ENCODE measurements at regions not wholly inside any gene's neighbourhood (a gene's known extent, or its start where the extent isn't known, plus 50 kb on each side); places are given as distances from the start of the nearest gene placed in this dataset.

DNA sequence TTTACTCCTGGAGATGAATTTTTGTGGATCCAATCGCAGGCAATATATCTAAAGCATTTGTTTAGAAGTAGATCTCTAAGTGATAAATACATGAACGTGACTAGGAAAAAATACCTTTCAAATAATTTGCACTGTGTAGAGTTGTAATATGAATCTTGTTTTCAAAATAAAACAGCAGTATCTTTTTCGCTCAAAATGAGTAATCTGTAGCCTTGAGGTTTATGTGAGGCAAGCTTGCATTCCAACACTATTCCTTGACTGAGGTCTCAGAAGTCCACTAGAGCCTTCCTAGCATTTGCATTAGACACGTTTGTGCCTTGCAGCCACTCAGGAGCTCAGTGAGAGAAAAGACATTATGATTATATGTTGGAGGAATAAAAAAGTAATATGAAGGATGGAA is 138.3 kb upstream of the ROBO1 start:
- in situ Hi-C loops (cut with MboI) = no loop called here
- Histone ChIP-seq H3K4me1 (replicated peaks in 1 of 2; ENCODE audit: control insufficient read depth in 2 of 2, insufficient read depth in 2 of 2, low read length in 2 of 2) (no peaks in the 10 kb centered on the region), H2AFZ (ENCODE audit: low read depth, low read length) (no peak overlapping the region), H3K79me2 (ENCODE audit: control insufficient read depth, insufficient read depth, low read length) (no peaks in the 10 kb centered on the region), H4K20me1 (replicated peaks; ENCODE audit: control insufficient read depth, insufficient read depth, low read length) (no peaks in the 10 kb centered on the region), H3K9me3 (replicated peaks; ENCODE audit: control insufficient read depth, insufficient read depth, low read depth, low read length) (no peaks in the 10 kb centered on the region), H3K27ac (ENCODE audit: extremely low read depth, low read depth, low read length) (no peak overlapping the region), H3K9ac (ENCODE audit: insufficient read depth in 1 of 2, low read depth in 2 of 2, low read length in 2 of 2) (no peak overlapping the region), H3K9me1 (ENCODE audit: control insufficient read depth, insufficient read depth, low read length) (no peaks in the 10 kb centered on the region), H3K36me3 (ENCODE audit: control insufficient read depth, insufficient read depth, low read length) (no peaks in the 10 kb centered on the region), H3K4me2 (ENCODE audit: insufficient read depth, low read length) (no peak overlapping the region), H3K4me3 (no peak overlapping the region), H3K27me3 (ENCODE audit: control insufficient read depth in 2 of 2, insufficient read depth in 2 of 2, low read length in 2 of 2) (no peaks in the 10 kb centered on the region)
- ChIA-PET POLR2A (no interaction called here), CTCF (ENCODE audit: low intra/inter-chr PET ratio) (no interaction called here)
- no TSS peak for BruUV-seq (replicated peaks)
- TF ChIP-seq PPARD (CRISPR knock-in tag; IDR thresholded peaks at IDR 0.05) = no peak
- no peak for TF ChIP-seq NELFE (IDR thresholded peaks at IDR 0.05; ENCODE audit: insufficient read depth, insufficient read length)
- FAIRE-seq = no peak
- 0% methylated on average over 4 of the region's 4 CpGs for WGBS (ENCODE audit: insufficient coverage, low coverage, missing lambda C conversion rate)
- intact Hi-C loops (cut with micrococcal nuclease) = no loop called here
- no peak for ATAC-seq
- no peak for DNase-seq (ENCODE audit: extremely low read depth in 1 of 4, low spot score in 3 of 4)

GRCh38 chr3:79902151-79902550 is 134.4 kb upstream of the ROBO1 start:
- whole genome bisulfite sequencing (ENCODE audit: insufficient coverage, low coverage, missing lambda C conversion rate) = 4% methylated on average over 3 of the region's 3 CpGs
- no peaks in the 10 kb centered on the region for H3K79me2 ChIP-seq (ENCODE audit: control insufficient read depth, insufficient read depth, low read length)
- intact Hi-C loops (cut with micrococcal nuclease) (no loop called here), in situ Hi-C loops (cut with MboI) (no loop called here)
- H3K9ac ChIP-seq (ENCODE audit: insufficient read depth in 1 of 2, low read depth in 2 of 2, low read length in 2 of 2) = no peak overlapping the region
- no peak for ATAC-seq
- no peaks in the 10 kb centered on the region for H3K27me3 ChIP-seq (ENCODE audit: control insufficient read depth in 2 of 2, insufficient read depth in 2 of 2, low read length in 2 of 2)
- no peaks in the 10 kb centered on the region for H3K9me3 ChIP-seq (replicated peaks; ENCODE audit: control insufficient read depth, insufficient read depth, low read depth, low read length)
- no peak overlapping the region for H3K27ac ChIP-seq (ENCODE audit: extremely low read depth, low read depth, low read length)
- no peak for FAIRE-seq
- no peak overlapping the region for H2AFZ ChIP-seq (ENCODE audit: low read depth, low read length)
- H3K9me1 ChIP-seq (ENCODE audit: control insufficient read depth, insufficient read depth, low read length) = no peaks in the 10 kb centered on the region
- BruUV-seq (replicated peaks) = no TSS peak
- no peak for DNase-seq (ENCODE audit: extremely low read depth in 1 of 4, low spot score in 3 of 4)
- no peak overlapping the region for H3K4me3 ChIP-seq
- CTCF ChIA-PET (ENCODE audit: low intra/inter-chr PET ratio) = no interaction called here
- H3K4me1 ChIP-seq (replicated peaks in 1 of 2; ENCODE audit: control insufficient read depth in 2 of 2, insufficient read depth in 2 of 2, low read length in 2 of 2) = no peaks in the 10 kb centered on the region
- no peaks in the 10 kb centered on the region for H4K20me1 ChIP-seq (replicated peaks; ENCODE audit: control insufficient read depth, insufficient read depth, low read length)
- no peak overlapping the region for H3K4me2 ChIP-seq (ENCODE audit: insufficient read depth, low read length)
- POLR2A ChIA-PET = no interaction called here
- H3K36me3 ChIP-seq (ENCODE audit: control insufficient read depth, insufficient read depth, low read length) = no peaks in the 10 kb centered on the region
- TF ChIP-seq LARP7 (IDR thresholded peaks at IDR 0.05) (no peak), KDM2B (CRISPR knock-in tag; IDR thresholded peaks at IDR 0.05) (no peak), MTA1 (IDR thresholded peaks at IDR 0.05; ENCODE audit: borderline replicate concordance) (no peak), NFE2L1 (tag; IDR thresholded peaks at IDR 0.05; ENCODE audit: borderline replicate concordance, low read depth) (no peak), FOSL1 (tag; conservative IDR thresholded peaks at IDR 0.05) (no peak), SETDB1 (IDR thresholded peaks at IDR 0.05; ENCODE audit: low read length) (no peak), ADNP (tag; IDR thresholded peaks at IDR 0.05) (no peak), ZNF507 (tag; conservative IDR thresholded peaks at IDR 0.05) (no peak), ZNF830 (CRISPR knock-in tag; IDR thresholded peaks at IDR 0.05) (no peak), ZNF239 (CRISPR knock-in tag; IDR thresholded peaks at IDR 0.05) (no peak), SIN3B (IDR thresholded peaks at IDR 0.05; ENCODE audit: low read depth) (no peak), DNMT1 (IDR thresholded peaks at IDR 0.05) (no peak), SMARCB1 (IDR thresholded peaks at IDR 0.05; ENCODE audit: insufficient read length, low read depth) (no peak), ZC3H8 (IDR thresholded peaks at IDR 0.05) (no peak)
- TF ChIP-seq, protein P1, sequence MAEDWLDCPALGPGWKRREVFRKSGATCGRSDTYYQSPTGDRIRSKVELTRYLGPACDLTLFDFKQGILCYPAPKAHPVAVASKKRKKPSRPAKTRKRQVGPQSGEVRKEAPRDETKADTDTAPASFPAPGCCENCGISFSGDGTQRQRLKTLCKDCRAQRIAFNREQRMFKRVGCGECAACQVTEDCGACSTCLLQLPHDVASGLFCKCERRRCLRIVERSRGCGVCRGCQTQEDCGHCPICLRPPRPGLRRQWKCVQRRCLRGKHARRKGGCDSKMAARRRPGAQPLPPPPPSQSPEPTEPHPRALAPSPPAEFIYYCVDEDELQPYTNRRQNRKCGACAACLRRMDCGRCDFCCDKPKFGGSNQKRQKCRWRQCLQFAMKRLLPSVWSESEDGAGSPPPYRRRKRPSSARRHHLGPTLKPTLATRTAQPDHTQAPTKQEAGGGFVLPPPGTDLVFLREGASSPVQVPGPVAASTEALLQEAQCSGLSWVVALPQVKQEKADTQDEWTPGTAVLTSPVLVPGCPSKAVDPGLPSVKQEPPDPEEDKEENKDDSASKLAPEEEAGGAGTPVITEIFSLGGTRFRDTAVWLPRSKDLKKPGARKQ (CRISPR knock-in tag; IDR thresholded peaks at IDR 0.05) = no peak
- TF ChIP-seq, protein P2, sequence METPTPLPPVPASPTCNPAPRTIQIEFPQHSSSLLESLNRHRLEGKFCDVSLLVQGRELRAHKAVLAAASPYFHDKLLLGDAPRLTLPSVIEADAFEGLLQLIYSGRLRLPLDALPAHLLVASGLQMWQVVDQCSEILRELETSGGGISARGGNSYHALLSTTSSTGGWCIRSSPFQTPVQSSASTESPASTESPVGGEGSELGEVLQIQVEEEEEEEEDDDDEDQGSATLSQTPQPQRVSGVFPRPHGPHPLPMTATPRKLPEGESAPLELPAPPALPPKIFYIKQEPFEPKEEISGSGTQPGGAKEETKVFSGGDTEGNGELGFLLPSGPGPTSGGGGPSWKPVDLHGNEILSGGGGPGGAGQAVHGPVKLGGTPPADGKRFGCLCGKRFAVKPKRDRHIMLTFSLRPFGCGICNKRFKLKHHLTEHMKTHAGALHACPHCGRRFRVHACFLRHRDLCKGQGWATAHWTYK (CRISPR knock-in tag; IDR thresholded peaks at IDR 0.05) = no peak

Measured in K562 (cell line).